MM.1S (cell line): ENCODE measurements at regions not wholly inside any gene's neighbourhood (a gene's known extent, or its start where the extent isn't known, plus 50 kb on each side); places are given as distances from the start of the nearest gene placed in this dataset.

ENCODE experiments used
- DNase-seq: peaks from one replicate; pipeline ENCODE4 v3.0.0-alpha.2; 2015
- H2AFZ ChIP-seq: fragments of 300-600 bp; sonication (generic); 2 replicates; pipeline ENCODE4 v1.6.0; 2016; ENCODE audit warnings: antibody characterized with exemption, low read length
- H3F3A ChIP-seq: fragments of 300-600 bp; sonication (generic); 2 replicates; pipeline ENCODE4 v1.6.1; 2016; ENCODE audit warnings: mild to moderate bottlenecking, antibody characterized with exemption, low read length, moderate library complexity, mixed read lengths; ENCODE audit not compliant: insufficient read depth
- H3K27ac ChIP-seq: fragments of 300-600 bp; sonication (generic); 2 replicates; pipeline ENCODE4 v1.5.1; 2016; ENCODE audit warnings: mild to moderate bottlenecking, low read length
- H3K27me3 ChIP-seq: fragments of 300-600 bp; sonication (generic); replicated peaks from 2 replicates; pipeline ENCODE4 v1.6.0; 2016; ENCODE audit warnings: low read length; ENCODE audit not compliant: insufficient read depth
- H3K36me3 ChIP-seq: fragments of 300-600 bp; sonication (generic); replicated peaks from 2 replicates; pipeline ENCODE4 v1.6.1; 2016; ENCODE audit warnings: mild to moderate bottlenecking, low read length, mixed read lengths; ENCODE audit not compliant: insufficient read depth
- H3K4me1 ChIP-seq: fragments of 300-600 bp; sonication (generic); 2 replicates; pipeline ENCODE4 v1.6.1; 2016; ENCODE audit warnings: low read length, mixed read lengths
- H3K4me2 ChIP-seq: fragments of 300-600 bp; sonication (generic); 2 replicates; pipeline ENCODE4 v1.6.0; 2016; ENCODE audit warnings: low read depth, low read length
- H3K4me3 ChIP-seq: fragments of 300-600 bp; sonication (generic); 2 replicates; pipeline ENCODE4 v1.5.1; 2016; ENCODE audit warnings: low read length, mixed read lengths
- H3K79me2 ChIP-seq: fragments of 300-600 bp; sonication (generic); 2 replicates; pipeline ENCODE4 v1.6.1; 2016; ENCODE audit warnings: mixed run types, low read length, mixed read lengths
- H3K9ac ChIP-seq: fragments of 300-600 bp; sonication (generic); 2 replicates; pipeline ENCODE4 v1.6.1; 2016; ENCODE audit warnings: low read length, mixed read lengths
- H3K9me2 ChIP-seq: fragments of 300-600 bp; sonication (generic); replicated peaks from 2 replicates; pipeline ENCODE4 v1.6.1; 2016; ENCODE audit warnings: mild to moderate bottlenecking, low read length, mixed read lengths; ENCODE audit not compliant: insufficient read depth
- H3K9me3 ChIP-seq: fragments of 300-600 bp; sonication (generic); replicated peaks from 2 replicates; pipeline ENCODE4 v1.6.1; 2016; ENCODE audit warnings: mild to moderate bottlenecking, low read length, mixed read lengths; ENCODE audit not compliant: insufficient read depth
- H4K20me1 ChIP-seq: fragments of 300-600 bp; sonication (generic); 2 replicates; pipeline ENCODE4 v1.6.1; 2016; ENCODE audit warnings: mild to moderate bottlenecking, low read length, moderate library complexity, mixed read lengths; ENCODE audit not compliant: insufficient read depth
- CTCF ChIP-seq: fragments of 300-600 bp; sonication (generic); IDR thresholded peaks from 2 replicates; pipeline ENCODE4 v1.5.1; 2016; ENCODE audit warnings: antibody characterized with exemption, low read length, mixed read lengths
- EZH2 ChIP-seq: fragments of 300-600 bp; sonication (generic); optimal IDR thresholded peaks from 2 replicates; pipeline ENCODE3; 2017; ENCODE audit warnings: low read depth, mild to moderate bottlenecking, antibody characterized with exemption, low read length, mixed read lengths
- EZH2phosphoT487 ChIP-seq: fragments of 300-600 bp; sonication (generic); IDR thresholded peaks from 2 replicates; pipeline ENCODE4 v1.6.1; 2018; ENCODE audit warnings: antibody characterized with exemption, low read length

- no peak for DNase-seq
- Histone ChIP-seq H3K9me2 (no peaks in the 10 kb centered on the region), H2AFZ (no peak overlapping the region), H4K20me1 (no peaks in the 10 kb centered on the region), H3K79me2 (no peaks in the 10 kb centered on the region), H3K27me3 (no peaks in the 10 kb centered on the region), H3K36me3 (no peaks in the 10 kb centered on the region), H3K4me1 (no peaks in the 10 kb centered on the region), H3F3A (peaks cover under 1% of the 10 kb centered on the region), H3K4me2 (no peak overlapping the region), H3K4me3 (no peak overlapping the region), H3K9me3 (no peaks in the 10 kb centered on the region), H3K9ac (no peak overlapping the region), H3K27ac (no peak overlapping the region)
- TF ChIP-seq EZH2, result no peak
- no peak for TF ChIP-seq EZH2phosphoT487
- TF ChIP-seq CTCF, result no peak
Measured at GRCh38 chr10:60708666-60709065, 69.6 kb upstream of the CDK1 start.

- H2AFZ ChIP-seq, result no peak overlapping the region
- H3K4me1 ChIP-seq, result no peaks in the 10 kb centered on the region
Measured at GRCh38 chr10:60707841-60708240, 70.4 kb upstream of the CDK1 start.

GRCh38 chr10:60706146-60706545 is 72.1 kb upstream of the CDK1 start:
- Histone ChIP-seq H3K27ac (no peak overlapping the region), H4K20me1 (no peaks in the 10 kb centered on the region), H3F3A (no peaks in the 10 kb centered on the region), H3K4me3 (no peak overlapping the region), H3K4me1 (no peaks in the 10 kb centered on the region), H3K9me3 (no peaks in the 10 kb centered on the region), H3K36me3 (no peaks in the 10 kb centered on the region), H3K9ac (no peak overlapping the region), H3K79me2 (no peaks in the 10 kb centered on the region), H2AFZ (no peak overlapping the region), H3K27me3 (no peaks in the 10 kb centered on the region), H3K4me2 (no peak overlapping the region), H3K9me2 (no peaks in the 10 kb centered on the region)
- TF ChIP-seq CTCF (no peak), EZH2phosphoT487 (no peak), EZH2 (no peak)
- DNase-seq, result no peak

More at GRCh38 chr10:60707841-60708240, 70.4 kb upstream of the CDK1 start:
- no peak for TF ChIP-seq EZH2
- no peak for TF ChIP-seq EZH2phosphoT487
- TF ChIP-seq CTCF, result no peak
- Histone ChIP-seq H3K4me2 (no peak overlapping the region), H3K9ac (no peak overlapping the region), H3K27me3 (no peaks in the 10 kb centered on the region), H3K4me3 (no peak overlapping the region), H3K36me3 (no peaks in the 10 kb centered on the region), H3K9me2 (no peaks in the 10 kb centered on the region), H3F3A (no peaks in the 10 kb centered on the region), H3K9me3 (no peaks in the 10 kb centered on the region), H4K20me1 (no peaks in the 10 kb centered on the region), H3K79me2 (no peaks in the 10 kb centered on the region), H3K27ac (no peak overlapping the region)
- no peak for DNase-seq
